ENCODE measurements at regions not wholly inside any gene's neighbourhood (a gene's known extent, or its start where the extent isn't known, plus 50 kb on each side); places are given as distances from the start of the nearest gene placed in this dataset.

DNA sequence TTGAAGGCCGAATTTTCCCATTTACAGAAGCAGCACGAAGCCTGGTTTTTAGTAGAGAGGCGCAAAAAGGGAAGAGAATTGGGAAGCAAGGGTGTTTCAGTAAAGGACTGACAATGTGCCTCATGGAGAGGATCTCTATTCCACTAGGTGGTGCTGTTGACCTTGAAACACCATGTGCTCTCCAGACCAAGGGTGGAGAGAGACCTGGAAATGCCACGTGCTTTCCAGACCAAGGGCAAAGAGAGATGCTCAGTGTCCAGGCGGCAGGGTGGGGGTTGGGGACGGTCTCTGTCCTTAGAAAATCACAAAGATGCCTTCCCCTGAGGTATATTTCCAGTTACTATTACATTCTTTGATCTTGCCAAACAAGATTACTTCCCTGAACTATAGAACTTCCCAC, 425.3 kb downstream of the CSNK1G3 start:
- no peak overlapping the region for H3K9ac ChIP-seq
- peak; percentile 26 for DNase-seq
- no peaks in the 10 kb centered on the region for H3K4me1 ChIP-seq (ENCODE audit: control insufficient read depth in 1 of 2, insufficient read depth in 2 of 2, low read depth in 1 of 2, low read length in 1 of 2)
- no peaks in the 10 kb centered on the region for H3K79me2 ChIP-seq (ENCODE audit: insufficient read depth)
- H3K27me3 ChIP-seq (ENCODE audit: insufficient read depth), result no peaks in the 10 kb centered on the region
- POLR2A ChIA-PET, result no interaction called here
- 57% methylated on average over 6 of the region's 6 CpGs for WGBS (ENCODE audit: low lambda C conversion rate)
- H3K4me2 ChIP-seq, result no peak overlapping the region
- H3F3A ChIP-seq (replicated peaks; ENCODE audit: insufficient read depth), result no peaks in the 10 kb centered on the region
- TF ChIP-seq GATA2 (CRISPR knock-in tag; IDR thresholded peaks at IDR 0.05), result no peak
- no peak for TF ChIP-seq EP300 (IDR thresholded peaks at IDR 0.05; ENCODE audit: borderline replicate concordance in 1 of 2, low read depth in 1 of 2, low read length in 1 of 2)
- TF ChIP-seq RAD21 (IDR thresholded peaks at IDR 0.05; ENCODE audit: low read length), result peak; percentile 56
- TF ChIP-seq SMC3 (IDR thresholded peaks at IDR 0.05; ENCODE audit: low read depth, low read length), result peak; percentile 22
- TF ChIP-seq, protein P1, sequence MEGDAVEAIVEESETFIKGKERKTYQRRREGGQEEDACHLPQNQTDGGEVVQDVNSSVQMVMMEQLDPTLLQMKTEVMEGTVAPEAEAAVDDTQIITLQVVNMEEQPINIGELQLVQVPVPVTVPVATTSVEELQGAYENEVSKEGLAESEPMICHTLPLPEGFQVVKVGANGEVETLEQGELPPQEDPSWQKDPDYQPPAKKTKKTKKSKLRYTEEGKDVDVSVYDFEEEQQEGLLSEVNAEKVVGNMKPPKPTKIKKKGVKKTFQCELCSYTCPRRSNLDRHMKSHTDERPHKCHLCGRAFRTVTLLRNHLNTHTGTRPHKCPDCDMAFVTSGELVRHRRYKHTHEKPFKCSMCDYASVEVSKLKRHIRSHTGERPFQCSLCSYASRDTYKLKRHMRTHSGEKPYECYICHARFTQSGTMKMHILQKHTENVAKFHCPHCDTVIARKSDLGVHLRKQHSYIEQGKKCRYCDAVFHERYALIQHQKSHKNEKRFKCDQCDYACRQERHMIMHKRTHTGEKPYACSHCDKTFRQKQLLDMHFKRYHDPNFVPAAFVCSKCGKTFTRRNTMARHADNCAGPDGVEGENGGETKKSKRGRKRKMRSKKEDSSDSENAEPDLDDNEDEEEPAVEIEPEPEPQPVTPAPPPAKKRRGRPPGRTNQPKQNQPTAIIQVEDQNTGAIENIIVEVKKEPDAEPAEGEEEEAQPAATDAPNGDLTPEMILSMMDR (IDR thresholded peaks at IDR 0.05), result peak; percentile 54
- TF ChIP-seq FOXJ3 (CRISPR knock-in tag; IDR thresholded peaks at IDR 0.05), result no peak
- TF ChIP-seq, protein P2, sequence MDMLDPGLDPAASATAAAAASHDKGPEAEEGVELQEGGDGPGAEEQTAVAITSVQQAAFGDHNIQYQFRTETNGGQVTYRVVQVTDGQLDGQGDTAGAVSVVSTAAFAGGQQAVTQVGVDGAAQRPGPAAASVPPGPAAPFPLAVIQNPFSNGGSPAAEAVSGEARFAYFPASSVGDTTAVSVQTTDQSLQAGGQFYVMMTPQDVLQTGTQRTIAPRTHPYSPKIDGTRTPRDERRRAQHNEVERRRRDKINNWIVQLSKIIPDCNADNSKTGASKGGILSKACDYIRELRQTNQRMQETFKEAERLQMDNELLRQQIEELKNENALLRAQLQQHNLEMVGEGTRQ (IDR thresholded peaks at IDR 0.05; ENCODE audit: borderline replicate concordance, low read depth, low read length), result no peak
- TF ChIP-seq MEF2A (IDR thresholded peaks at IDR 0.05; ENCODE audit: borderline replicate concordance, low read depth), result no peak
- no peak for TF ChIP-seq RXRA (IDR thresholded peaks at IDR 0.05; ENCODE audit: borderline replicate concordance, low read depth)
- TF ChIP-seq FOSL2 (IDR thresholded peaks at IDR 0.05; ENCODE audit: borderline replicate concordance, low read depth), result no peak
- no peak for TF ChIP-seq CHD2 (IDR thresholded peaks at IDR 0.05; ENCODE audit: low read length, partially characterized antibody)
- no peak for TF ChIP-seq SIN3A (IDR thresholded peaks at IDR 0.05; ENCODE audit: borderline replicate concordance, low read depth, low read length)
- H3K27ac ChIP-seq (ENCODE audit: low read depth in 2 of 2, low read length in 1 of 2), result no peak overlapping the region
- H3K4me3 ChIP-seq (ENCODE audit: low read depth in 2 of 2, low read length in 1 of 2), result no peak overlapping the region; a peak in 1 of 4 replicates
- CTCF ChIA-PET, result interaction anchor here (0.8 kb wide), 1 partner anchor 1224 kb away, joined by 4 read pairs; no protein-coding TSS in a partner anchor
- H3K36me3 ChIP-seq (replicated peaks in 1 of 2; ENCODE audit: control insufficient read depth in 1 of 2, insufficient read depth in 2 of 2, low read length in 1 of 2), result no peaks in the 10 kb centered on the region
- H4K20me1 ChIP-seq (ENCODE audit: insufficient read depth), result no peaks in the 10 kb centered on the region
- no peaks in the 10 kb centered on the region for H3K9me2 ChIP-seq
- H3K9me3 ChIP-seq, result peaks cover 9% of the 10 kb centered on the region; the same call in 1 of the 2 replicates
- no peak overlapping the region for H2AFZ ChIP-seq (ENCODE audit: low read depth)

DNA sequence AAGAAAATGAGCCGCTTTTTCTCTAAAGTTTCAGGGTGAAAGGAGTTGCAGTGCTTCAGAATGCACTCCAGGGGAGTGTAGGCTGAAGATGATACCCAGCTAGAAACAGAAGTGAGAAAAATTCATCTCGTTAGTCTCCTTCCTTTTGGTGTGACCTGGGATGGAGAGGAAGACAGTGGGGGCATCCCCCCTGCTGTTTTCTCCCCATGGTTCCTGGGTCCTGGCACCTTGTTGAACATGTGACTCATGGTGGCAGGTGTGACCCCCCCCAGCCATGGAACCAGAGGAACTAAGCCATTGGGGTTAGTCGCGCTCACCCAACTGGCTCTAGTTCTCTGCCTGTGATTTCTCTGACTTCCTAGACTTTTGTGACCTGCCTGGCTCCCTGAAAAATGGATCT, 424.6 kb downstream of the CSNK1G3 start:
- POLR2A ChIA-PET, result no interaction called here
- Histone ChIP-seq H3K36me3 (replicated peaks in 1 of 2; ENCODE audit: control insufficient read depth in 1 of 2, insufficient read depth in 2 of 2, low read length in 1 of 2) (no peaks in the 10 kb centered on the region), H3K9ac (no peak overlapping the region), H3K4me2 (no peak overlapping the region), H3K27me3 (ENCODE audit: insufficient read depth) (no peaks in the 10 kb centered on the region), H3K79me2 (ENCODE audit: insufficient read depth) (no peaks in the 10 kb centered on the region), H4K20me1 (ENCODE audit: insufficient read depth) (no peaks in the 10 kb centered on the region), H3K9me2 (no peaks in the 10 kb centered on the region), H3K4me3 (ENCODE audit: low read depth in 2 of 2, low read length in 1 of 2) (no peak overlapping the region; a peak in 2 of 4 replicates), H3K27ac (ENCODE audit: low read depth in 2 of 2, low read length in 1 of 2) (no peak overlapping the region), H3K4me1 (ENCODE audit: control insufficient read depth in 1 of 2, insufficient read depth in 2 of 2, low read depth in 1 of 2, low read length in 1 of 2) (no peaks in the 10 kb centered on the region), H3K9me3 (peaks cover 9% of the 10 kb centered on the region; the same call in 1 of the 2 replicates), H3F3A (replicated peaks; ENCODE audit: insufficient read depth) (no peaks in the 10 kb centered on the region), H2AFZ (ENCODE audit: low read depth) (no peak overlapping the region)
- WGBS (ENCODE audit: low lambda C conversion rate), result 84% methylated on average over 4 of the region's 4 CpGs
- DNase-seq, result no peak
- CTCF ChIA-PET, result interaction anchor here (0.8 kb wide), 1 partner anchor 1224 kb away, joined by 4 read pairs; no protein-coding TSS in a partner anchor
- TF ChIP-seq FOXM1 (IDR thresholded peaks at IDR 0.05; ENCODE audit: low read depth) (no peak), FOSL2 (IDR thresholded peaks at IDR 0.05; ENCODE audit: borderline replicate concordance, low read depth) (no peak), SMC3 (IDR thresholded peaks at IDR 0.05; ENCODE audit: low read depth, low read length) (no peak), YY1 (IDR thresholded peaks at IDR 0.05; ENCODE audit: low read depth) (no peak), MEF2A (IDR thresholded peaks at IDR 0.05; ENCODE audit: borderline replicate concordance, low read depth) (no peak), SIN3A (IDR thresholded peaks at IDR 0.05; ENCODE audit: borderline replicate concordance, low read depth, low read length) (no peak), GATA2 (CRISPR knock-in tag; IDR thresholded peaks at IDR 0.05) (no peak), RAD21 (IDR thresholded peaks at IDR 0.05; ENCODE audit: low read length) (no peak), MXI1 (IDR thresholded peaks at IDR 0.05; ENCODE audit: low read depth, low read length) (no peak), FOXJ3 (CRISPR knock-in tag; IDR thresholded peaks at IDR 0.05) (no peak), ELF1 (IDR thresholded peaks at IDR 0.05) (no peak), TEAD4 (IDR thresholded peaks at IDR 0.05; ENCODE audit: borderline replicate concordance, insufficient read depth) (no peak), CHD2 (IDR thresholded peaks at IDR 0.05; ENCODE audit: low read length, partially characterized antibody) (no peak), TAF1 (IDR thresholded peaks at IDR 0.05; ENCODE audit: borderline replicate concordance, low read depth, low read length) (no peak), RXRA (IDR thresholded peaks at IDR 0.05; ENCODE audit: borderline replicate concordance, low read depth) (no peak)
- TF ChIP-seq, protein P2 (IDR thresholded peaks at IDR 0.05; ENCODE audit: borderline replicate concordance, low read depth, low read length), result no peak
- TF ChIP-seq, protein P3, sequence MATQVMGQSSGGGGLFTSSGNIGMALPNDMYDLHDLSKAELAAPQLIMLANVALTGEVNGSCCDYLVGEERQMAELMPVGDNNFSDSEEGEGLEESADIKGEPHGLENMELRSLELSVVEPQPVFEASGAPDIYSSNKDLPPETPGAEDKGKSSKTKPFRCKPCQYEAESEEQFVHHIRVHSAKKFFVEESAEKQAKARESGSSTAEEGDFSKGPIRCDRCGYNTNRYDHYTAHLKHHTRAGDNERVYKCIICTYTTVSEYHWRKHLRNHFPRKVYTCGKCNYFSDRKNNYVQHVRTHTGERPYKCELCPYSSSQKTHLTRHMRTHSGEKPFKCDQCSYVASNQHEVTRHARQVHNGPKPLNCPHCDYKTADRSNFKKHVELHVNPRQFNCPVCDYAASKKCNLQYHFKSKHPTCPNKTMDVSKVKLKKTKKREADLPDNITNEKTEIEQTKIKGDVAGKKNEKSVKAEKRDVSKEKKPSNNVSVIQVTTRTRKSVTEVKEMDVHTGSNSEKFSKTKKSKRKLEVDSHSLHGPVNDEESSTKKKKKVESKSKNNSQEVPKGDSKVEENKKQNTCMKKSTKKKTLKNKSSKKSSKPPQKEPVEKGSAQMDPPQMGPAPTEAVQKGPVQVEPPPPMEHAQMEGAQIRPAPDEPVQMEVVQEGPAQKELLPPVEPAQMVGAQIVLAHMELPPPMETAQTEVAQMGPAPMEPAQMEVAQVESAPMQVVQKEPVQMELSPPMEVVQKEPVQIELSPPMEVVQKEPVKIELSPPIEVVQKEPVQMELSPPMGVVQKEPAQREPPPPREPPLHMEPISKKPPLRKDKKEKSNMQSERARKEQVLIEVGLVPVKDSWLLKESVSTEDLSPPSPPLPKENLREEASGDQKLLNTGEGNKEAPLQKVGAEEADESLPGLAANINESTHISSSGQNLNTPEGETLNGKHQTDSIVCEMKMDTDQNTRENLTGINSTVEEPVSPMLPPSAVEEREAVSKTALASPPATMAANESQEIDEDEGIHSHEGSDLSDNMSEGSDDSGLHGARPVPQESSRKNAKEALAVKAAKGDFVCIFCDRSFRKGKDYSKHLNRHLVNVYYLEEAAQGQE (IDR thresholded peaks at IDR 0.05; ENCODE audit: low read depth, low read length), result no peak

Data from SK-N-SH (cell line).